HFFc6 (cell line): ENCODE measurements at regions not wholly inside any gene's neighbourhood (a gene's known extent, or its start where the extent isn't known, plus 50 kb on each side); places are given as distances from the start of the nearest gene placed in this dataset.

Experiments used
- DNase-seq: peaks from one replicate; pipeline ENCODE4 v3.0.0-alpha.2; 2018
- H3K27ac Mint-ChIP-seq: 2 replicates; pipeline ENCODE4 v1.8.0; 2020; ENCODE audit warnings: mild to moderate bottlenecking, mixed read lengths
- H3K27me3 Mint-ChIP-seq: 2 replicates; pipeline ENCODE4 v1.8.0; 2021; ENCODE audit warnings: mild to moderate bottlenecking, moderate library complexity, mixed read lengths; ENCODE audit not compliant: insufficient read depth
- H3K36me3 Mint-ChIP-seq: 2 replicates; pipeline ENCODE4 v1.8.0; 2021; ENCODE audit warnings: low read depth, mixed read lengths
- H3K4me1 Mint-ChIP-seq: 2 replicates; pipeline ENCODE4 v1.8.0; 2020; ENCODE audit warnings: low read depth, mixed read lengths
- H3K4me3 Mint-ChIP-seq: 2 replicates; pipeline ENCODE4 v1.8.0; 2020; ENCODE audit warnings: mild to moderate bottlenecking, moderate library complexity, mixed read lengths
- H3K9me3 Mint-ChIP-seq: 2 replicates; pipeline ENCODE4 v1.8.0; 2020; ENCODE audit warnings: mild to moderate bottlenecking, mixed read lengths
- CTCF ChIP-seq: fragments of 200-600 bp; sonication (generic); IDR thresholded peaks from 2 replicates; pipeline ENCODE4 v1.5.0; 2021; ENCODE audit warnings: antibody characterized with exemption, mild to moderate bottlenecking

DNA sequence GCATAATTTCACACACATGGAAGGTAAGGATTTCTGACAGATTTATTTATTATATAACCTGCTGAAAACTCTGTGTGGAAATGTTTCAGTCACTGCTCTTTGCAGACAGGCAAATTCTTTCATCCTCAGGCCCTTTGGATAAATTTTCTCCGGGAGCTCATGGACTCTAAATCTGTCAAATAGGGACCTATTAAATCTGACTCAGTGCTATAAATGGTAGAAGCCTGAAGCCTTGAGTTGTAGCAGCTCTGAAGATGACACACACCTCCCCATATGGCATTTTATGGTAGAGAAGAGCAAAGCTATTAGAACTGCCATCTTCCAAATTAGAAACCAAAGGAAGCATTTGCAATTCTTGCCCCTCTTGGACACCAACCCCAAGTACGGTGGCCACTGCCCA is 808.7 kb downstream of the XPNPEP1 start:
- Mint-ChIP-seq H3K27me3 (no peaks in the 10 kb centered on the region; the same call in 1 of the 2 replicates), H3K36me3 (no peaks in the 10 kb centered on the region), H3K27ac (no peak overlapping the region), H3K4me1 (peaks cover 5% of the 10 kb centered on the region; the same call in 1 of the 2 replicates), H3K9me3 (peaks cover 5% of the 10 kb centered on the region; the same call in 1 of the 2 replicates), H3K4me3 (no peak overlapping the region; the same call in 1 of the 2 replicates)
- no peak for TF ChIP-seq CTCF
- peak; percentile 46 for DNase-seq

DNA sequence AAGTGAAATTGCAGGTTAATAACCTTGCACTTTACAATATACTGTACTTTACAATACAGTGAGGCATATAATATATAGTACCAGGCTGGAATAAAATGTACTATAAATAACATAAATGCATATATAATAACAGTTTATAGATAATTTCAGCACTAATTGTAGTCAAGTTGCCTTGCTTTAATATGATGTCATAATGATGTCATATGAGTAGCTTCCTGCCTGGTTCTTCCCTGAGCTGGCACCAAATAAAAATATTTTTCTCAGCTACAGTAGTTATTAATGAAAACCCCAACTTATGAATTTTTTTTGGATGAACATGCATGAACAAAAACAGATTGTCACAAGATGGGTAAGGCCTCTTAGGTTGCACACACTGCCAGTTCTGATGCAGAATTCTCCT is 816.7 kb downstream of the XPNPEP1 start:
- Mint-ChIP-seq H3K4me1 (no peaks in the 10 kb centered on the region), H3K27me3 (no peaks in the 10 kb centered on the region), H3K36me3 (no peaks in the 10 kb centered on the region), H3K9me3 (no peaks in the 10 kb centered on the region), H3K4me3 (no peak overlapping the region), H3K27ac (no peak overlapping the region)
- TF ChIP-seq CTCF = no peak
- DNase-seq = no peak

DNA sequence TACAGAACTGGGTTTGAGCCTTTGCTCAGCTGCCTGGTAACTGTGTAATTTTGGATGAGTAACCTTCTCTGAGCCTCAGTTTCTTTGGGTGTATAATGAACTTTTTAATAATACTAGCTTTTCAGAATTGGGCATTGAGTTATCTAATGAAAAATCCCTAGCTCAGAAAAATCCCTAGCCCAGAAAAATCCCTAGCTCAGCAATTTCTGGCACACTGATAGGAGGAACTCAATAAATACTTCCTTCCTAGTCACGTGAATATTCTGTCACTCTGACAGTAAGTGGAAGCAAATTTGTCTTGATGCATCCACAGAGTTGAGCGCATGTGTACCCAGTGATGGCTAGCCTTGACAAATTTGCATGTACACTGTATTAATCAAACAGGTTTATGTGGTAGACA is 817.6 kb downstream of the XPNPEP1 start:
- H3K36me3 Mint-ChIP-seq = no peaks in the 10 kb centered on the region
- H3K27me3 Mint-ChIP-seq = no peaks in the 10 kb centered on the region
- H3K4me3 Mint-ChIP-seq = no peak overlapping the region
- H3K4me1 Mint-ChIP-seq = no peaks in the 10 kb centered on the region
- DNase-seq = no peak
- H3K9me3 Mint-ChIP-seq = no peaks in the 10 kb centered on the region
- H3K27ac Mint-ChIP-seq = no peak overlapping the region
- no peak for TF ChIP-seq CTCF

GRCh38 chr10:109104806-109105205 is 818.5 kb downstream of the XPNPEP1 start:
- H3K27ac Mint-ChIP-seq = no peak overlapping the region
- no peak overlapping the region for H3K4me3 Mint-ChIP-seq
- H3K9me3 Mint-ChIP-seq = no peaks in the 10 kb centered on the region
- H3K27me3 Mint-ChIP-seq = no peaks in the 10 kb centered on the region
- no peaks in the 10 kb centered on the region for H3K36me3 Mint-ChIP-seq
- no peak for DNase-seq
- TF ChIP-seq CTCF = no peak
- no peaks in the 10 kb centered on the region for H3K4me1 Mint-ChIP-seq

GRCh38 chr10:109103278-109103677 is 820.0 kb downstream of the XPNPEP1 start:
- no peaks in the 10 kb centered on the region for H3K36me3 Mint-ChIP-seq

More at GRCh38 chr10:109103278-109103677, 820.0 kb downstream of the XPNPEP1 start:
- H3K4me3 Mint-ChIP-seq = no peak overlapping the region
- no peak overlapping the region for H3K27ac Mint-ChIP-seq
- no peaks in the 10 kb centered on the region for H3K9me3 Mint-ChIP-seq
- no peaks in the 10 kb centered on the region for H3K27me3 Mint-ChIP-seq
- no peak for TF ChIP-seq CTCF
- no peak for DNase-seq
- H3K4me1 Mint-ChIP-seq = no peaks in the 10 kb centered on the region
